ENCODE measurements at regions not wholly inside any gene's neighbourhood (a gene's known extent, or its start where the extent isn't known, plus 50 kb on each side); places are given as distances from the start of the nearest gene placed in this dataset.

GRCh38 chr21:35210093-35210492 is 161.0 kb upstream of the RUNX1 start:
- Histone ChIP-seq H2AFZ (ENCODE audit: low read length, unreplicated experiment) (no peak overlapping the region), H3K27ac (ENCODE audit: low read depth, low read length) (no peak overlapping the region), H3K27me3 (ENCODE audit: insufficient read depth, low read length) (no peaks in the 10 kb centered on the region), H3K36me3 (ENCODE audit: insufficient read depth, low read length) (no peaks in the 10 kb centered on the region), H3K4me3 (ENCODE audit: low read depth, low read length) (no peak overlapping the region), H3K79me2 (ENCODE audit: control insufficient read depth, insufficient read depth, low read length, unreplicated experiment) (no peaks in the 10 kb centered on the region), H3K4me1 (ENCODE audit: control insufficient read depth, insufficient read depth, low read length, unreplicated experiment) (peaks cover 36% of the 10 kb centered on the region)

- Histone ChIP-seq H3K27me3 (ENCODE audit: insufficient read depth, low read length) (no peaks in the 10 kb centered on the region), H3K27ac (ENCODE audit: low read depth, low read length) (0 out of 2 replicates have a peak overlapping the region, but pooled peaks have one; percentile 31), H2AFZ (ENCODE audit: low read length, unreplicated experiment) (no peak overlapping the region), H3K36me3 (ENCODE audit: insufficient read depth, low read length) (no peaks in the 10 kb centered on the region), H3K4me3 (ENCODE audit: low read depth, low read length) (no peak overlapping the region), H3K79me2 (ENCODE audit: control insufficient read depth, insufficient read depth, low read length, unreplicated experiment) (no peaks in the 10 kb centered on the region), H3K4me1 (ENCODE audit: control insufficient read depth, insufficient read depth, low read length, unreplicated experiment) (peaks cover 47% of the 10 kb centered on the region)
These were observed 159.9 kb upstream of the RUNX1 start for GRCh38 chr21:35208810-35209517.

- H2AFZ ChIP-seq (ENCODE audit: low read length, unreplicated experiment) = peak overlapping the region; percentile 31
- H3K4me1 ChIP-seq (ENCODE audit: control insufficient read depth, insufficient read depth, low read length, unreplicated experiment) = peaks cover 55% of the 10 kb centered on the region
- no peaks in the 10 kb centered on the region for H3K36me3 ChIP-seq (ENCODE audit: insufficient read depth, low read length)
- H3K79me2 ChIP-seq (ENCODE audit: control insufficient read depth, insufficient read depth, low read length, unreplicated experiment) = no peaks in the 10 kb centered on the region
- no peak overlapping the region for H3K4me3 ChIP-seq (ENCODE audit: low read depth, low read length)
- H3K27ac ChIP-seq (ENCODE audit: low read depth, low read length) = no peak overlapping the region
- H3K27me3 ChIP-seq (ENCODE audit: insufficient read depth, low read length) = no peaks in the 10 kb centered on the region
These were observed 159.0 kb upstream of the RUNX1 start for GRCh38 chr21:35208104-35208503.

GRCh38 chr21:35207322-35207721 is 158.2 kb upstream of the RUNX1 start:
- no peak overlapping the region for H3K4me3 ChIP-seq (ENCODE audit: low read depth, low read length)
- H3K27me3 ChIP-seq (ENCODE audit: insufficient read depth, low read length) = no peaks in the 10 kb centered on the region
- peaks cover 55% of the 10 kb centered on the region for H3K4me1 ChIP-seq (ENCODE audit: control insufficient read depth, insufficient read depth, low read length, unreplicated experiment)
- no peak overlapping the region for H3K27ac ChIP-seq (ENCODE audit: low read depth, low read length)
- H2AFZ ChIP-seq (ENCODE audit: low read length, unreplicated experiment) = no peak overlapping the region
- H3K36me3 ChIP-seq (ENCODE audit: insufficient read depth, low read length) = no peaks in the 10 kb centered on the region
- no peaks in the 10 kb centered on the region for H3K79me2 ChIP-seq (ENCODE audit: control insufficient read depth, insufficient read depth, low read length, unreplicated experiment)

GRCh38 chr21:35206141-35207125 is 157.3 kb upstream of the RUNX1 start:
- Histone ChIP-seq H3K27me3 (ENCODE audit: insufficient read depth, low read length) (no peaks in the 10 kb centered on the region), H3K79me2 (ENCODE audit: control insufficient read depth, insufficient read depth, low read length, unreplicated experiment) (no peaks in the 10 kb centered on the region), H3K4me3 (ENCODE audit: low read depth, low read length) (no peak overlapping the region), H3K4me1 (ENCODE audit: control insufficient read depth, insufficient read depth, low read length, unreplicated experiment) (peaks cover 51% of the 10 kb centered on the region), H3K36me3 (ENCODE audit: insufficient read depth, low read length) (no peaks in the 10 kb centered on the region), H3K27ac (ENCODE audit: low read depth, low read length) (peak overlapping the region; percentile 88; the same call in 1 of the 2 replicates), H2AFZ (ENCODE audit: low read length, unreplicated experiment) (peak overlapping the region; percentile 27)

- Histone ChIP-seq H3K36me3 (ENCODE audit: insufficient read depth, low read length) (no peaks in the 10 kb centered on the region), H3K27ac (ENCODE audit: low read depth, low read length) (peak overlapping the region; percentile 88), H2AFZ (ENCODE audit: low read length, unreplicated experiment) (peak overlapping the region; percentile 95), H3K4me3 (ENCODE audit: low read depth, low read length) (peak overlapping the region; percentile 65), H3K4me1 (ENCODE audit: control insufficient read depth, insufficient read depth, low read length, unreplicated experiment) (peaks cover 51% of the 10 kb centered on the region), H3K27me3 (ENCODE audit: insufficient read depth, low read length) (no peaks in the 10 kb centered on the region), H3K79me2 (ENCODE audit: control insufficient read depth, insufficient read depth, low read length, unreplicated experiment) (no peaks in the 10 kb centered on the region)
These were observed 155.9 kb upstream of the RUNX1 start for GRCh38 chr21:35204850-35205541.

GRCh38 chr21:35204125-35204524 is 155.0 kb upstream of the RUNX1 start:
- H3K4me1 ChIP-seq (ENCODE audit: control insufficient read depth, insufficient read depth, low read length, unreplicated experiment) = peaks cover 53% of the 10 kb centered on the region
- no peak overlapping the region for H2AFZ ChIP-seq (ENCODE audit: low read length, unreplicated experiment)
- no peaks in the 10 kb centered on the region for H3K36me3 ChIP-seq (ENCODE audit: insufficient read depth, low read length)
- no peaks in the 10 kb centered on the region for H3K27me3 ChIP-seq (ENCODE audit: insufficient read depth, low read length)
- peak overlapping the region; percentile 88 for H3K27ac ChIP-seq (ENCODE audit: low read depth, low read length)
- H3K4me3 ChIP-seq (ENCODE audit: low read depth, low read length) = no peak overlapping the region
- no peaks in the 10 kb centered on the region for H3K79me2 ChIP-seq (ENCODE audit: control insufficient read depth, insufficient read depth, low read length, unreplicated experiment)

- Histone ChIP-seq H3K4me3 (ENCODE audit: low read depth, low read length) (0 out of 2 replicates have a peak overlapping the region, but pooled peaks have one; percentile 16), H3K79me2 (ENCODE audit: control insufficient read depth, insufficient read depth, low read length, unreplicated experiment) (no peaks in the 10 kb centered on the region), H3K27me3 (ENCODE audit: insufficient read depth, low read length) (no peaks in the 10 kb centered on the region), H2AFZ (ENCODE audit: low read length, unreplicated experiment) (no peak overlapping the region), H3K4me1 (ENCODE audit: control insufficient read depth, insufficient read depth, low read length, unreplicated experiment) (peaks cover 56% of the 10 kb centered on the region), H3K36me3 (ENCODE audit: insufficient read depth, low read length) (no peaks in the 10 kb centered on the region), H3K27ac (ENCODE audit: low read depth, low read length) (peak overlapping the region; percentile 88)
These were observed 154.2 kb upstream of the RUNX1 start for GRCh38 chr21:35203093-35203977.

- Histone ChIP-seq H2AFZ (ENCODE audit: low read length, unreplicated experiment) (peak overlapping the region; percentile 46), H3K36me3 (ENCODE audit: insufficient read depth, low read length) (no peaks in the 10 kb centered on the region), H3K79me2 (ENCODE audit: control insufficient read depth, insufficient read depth, low read length, unreplicated experiment) (no peaks in the 10 kb centered on the region), H3K27me3 (ENCODE audit: insufficient read depth, low read length) (no peaks in the 10 kb centered on the region), H3K4me3 (ENCODE audit: low read depth, low read length) (0 out of 2 replicates have a peak overlapping the region, but pooled peaks have one; percentile 16), H3K27ac (ENCODE audit: low read depth, low read length) (peak overlapping the region; percentile 88), H3K4me1 (ENCODE audit: control insufficient read depth, insufficient read depth, low read length, unreplicated experiment) (peaks cover 60% of the 10 kb centered on the region)
These were observed 153.3 kb upstream of the RUNX1 start for GRCh38 chr21:35202431-35202830.

Measured in ACC112 (cell line).